Tibial nerve (tissue), 4 donors: ENCODE measurements at regions not wholly inside any gene's neighbourhood (a gene's known extent, or its start where the extent isn't known, plus 50 kb on each side); places are given as distances from the start of the nearest gene placed in this dataset.

ENCODE experiments used
- EP300 ChIP-seq, 2 donors: sonication (generic); formaldehyde crosslinking; IDR thresholded peaks; one replicate each; pipeline ENCODE4 v1.6.1; 2017; ENCODE audit warnings: antibody characterized with exemption in 2 of 2, mild to moderate bottlenecking in 1 of 2
- POLR2A ChIP-seq, 2 donors: fragments of 450-650 bp; IDR thresholded peaks; one replicate each; pipeline ENCODE4 v1.6.1; 2017; ENCODE audit warnings: antibody characterized with exemption in 2 of 2, mild to moderate bottlenecking in 2 of 2, moderate library complexity in 2 of 2
- TF ChIP-seq, protein P1 (sequence below), 5 experiments: fragments of 200-600 bp in 3 of 5; fragments of 450-650 bp in 2 of 5; sonication (generic) in 3 of 5; IDR thresholded peaks; one replicate each; pipeline ENCODE4 v1.5.1; 2016 to 2019; ENCODE audit warnings: antibody characterized with exemption in 5 of 5, mild to moderate bottlenecking in 3 of 5, moderate library complexity in 2 of 5

DNA sequence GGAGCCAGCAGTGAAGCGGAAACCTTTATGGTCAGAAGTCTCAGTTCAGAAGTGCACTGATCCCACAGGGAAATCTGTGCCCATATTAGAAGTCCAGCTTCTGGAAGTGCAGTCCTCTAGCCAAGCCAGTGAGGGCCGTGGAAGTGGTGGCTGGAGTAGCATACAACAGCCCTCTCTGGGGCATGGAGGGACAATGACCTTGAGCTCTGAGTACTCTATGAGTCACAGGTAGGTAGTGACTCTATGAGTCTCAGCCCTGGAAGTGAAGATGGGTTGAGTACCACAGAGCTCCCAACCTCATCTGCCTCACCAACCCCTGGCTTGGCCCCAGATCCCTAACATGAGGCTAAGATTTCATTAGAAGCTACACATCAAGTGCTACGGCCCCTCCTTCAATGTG is 205.9 kb upstream of the PPP2R3A start:
- TF ChIP-seq, protein P1, sequence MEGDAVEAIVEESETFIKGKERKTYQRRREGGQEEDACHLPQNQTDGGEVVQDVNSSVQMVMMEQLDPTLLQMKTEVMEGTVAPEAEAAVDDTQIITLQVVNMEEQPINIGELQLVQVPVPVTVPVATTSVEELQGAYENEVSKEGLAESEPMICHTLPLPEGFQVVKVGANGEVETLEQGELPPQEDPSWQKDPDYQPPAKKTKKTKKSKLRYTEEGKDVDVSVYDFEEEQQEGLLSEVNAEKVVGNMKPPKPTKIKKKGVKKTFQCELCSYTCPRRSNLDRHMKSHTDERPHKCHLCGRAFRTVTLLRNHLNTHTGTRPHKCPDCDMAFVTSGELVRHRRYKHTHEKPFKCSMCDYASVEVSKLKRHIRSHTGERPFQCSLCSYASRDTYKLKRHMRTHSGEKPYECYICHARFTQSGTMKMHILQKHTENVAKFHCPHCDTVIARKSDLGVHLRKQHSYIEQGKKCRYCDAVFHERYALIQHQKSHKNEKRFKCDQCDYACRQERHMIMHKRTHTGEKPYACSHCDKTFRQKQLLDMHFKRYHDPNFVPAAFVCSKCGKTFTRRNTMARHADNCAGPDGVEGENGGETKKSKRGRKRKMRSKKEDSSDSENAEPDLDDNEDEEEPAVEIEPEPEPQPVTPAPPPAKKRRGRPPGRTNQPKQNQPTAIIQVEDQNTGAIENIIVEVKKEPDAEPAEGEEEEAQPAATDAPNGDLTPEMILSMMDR (IDR thresholded peaks at IDR 0.05): no peak
- TF ChIP-seq EP300 (IDR thresholded peaks at IDR 0.05) (no peak), POLR2A (IDR thresholded peaks at IDR 0.05) (no peak)
